WTC11 (cell line): ENCODE measurements at regions not wholly inside any gene's neighbourhood (a gene's known extent, or its start where the extent isn't known, plus 50 kb on each side); places are given as distances from the start of the nearest gene placed in this dataset.

Experiments used
- ATAC-seq: fragments of 200-7000 bp; cut with Tn5 transposase; 2 replicates; pipeline ENCODE4 v1.10.0; 2021; ENCODE audit warnings: mild to moderate bottlenecking, moderate library complexity
- CTCF ChIA-PET: fragments of 300-600 bp; sonication (Branson Sonifier 250); formaldehyde crosslinking; loops from one replicate; lab custom pipeline; 2021; ENCODE audit warnings: antibody characterized with exemption; lab: Charles Lee
- POLR2A ChIA-PET: fragments of 350-600 bp; sonication (Branson Sonifier 250); formaldehyde crosslinking; loops from one replicate; lab custom pipeline; 2021; ENCODE audit warnings: antibody characterized with exemption; lab: Charles Lee
- DNase-seq: peaks from one replicate; pipeline ENCODE4 v3.0.0; 2021; ENCODE audit warnings: low spot score
- H3K27ac Mint-ChIP-seq: 2 replicates; pipeline ENCODE4 v1.8.0; 2021; ENCODE audit warnings: mixed read lengths
- H3K27me3 Mint-ChIP-seq: 2 replicates; pipeline ENCODE4 v1.8.0; 2021; ENCODE audit warnings: low read depth, mild to moderate bottlenecking, moderate library complexity, mixed read lengths
- H3K36me3 Mint-ChIP-seq: 2 replicates; pipeline ENCODE4 v1.8.0; 2021; ENCODE audit warnings: mixed read lengths
- H3K4me1 Mint-ChIP-seq: 2 replicates; pipeline ENCODE4 v1.8.0; 2022; ENCODE audit warnings: mixed read lengths
- H3K4me3 Mint-ChIP-seq: 2 replicates; pipeline ENCODE4 v1.8.0; 2021; ENCODE audit warnings: mild to moderate bottlenecking, moderate library complexity, mixed read lengths
- H3K9me3 Mint-ChIP-seq: 2 replicates; pipeline ENCODE4 v1.8.0; 2021; ENCODE audit warnings: mixed read lengths
- CREB1 ChIP-seq: sonication (generic); formaldehyde crosslinking; IDR thresholded peaks from 2 replicates; pipeline ENCODE4 v1.8.0; 2023; ENCODE audit warnings: mild to moderate bottlenecking, missing genetic modification reagents
- E2F5 ChIP-seq: sonication (generic); formaldehyde crosslinking; IDR thresholded peaks from 2 replicates; pipeline ENCODE4 v1.8.1; 2022; ENCODE audit warnings: mild to moderate bottlenecking, moderate library complexity, missing genetic modification reagents
- ELF4 ChIP-seq: sonication (generic); formaldehyde crosslinking; IDR thresholded peaks from 2 replicates; pipeline ENCODE4 v1.8.1; 2022; ENCODE audit warnings: low read depth, mild to moderate bottlenecking, moderate library complexity, missing genetic modification reagents
- FOXJ3 ChIP-seq: sonication (generic); formaldehyde crosslinking; IDR thresholded peaks from 2 replicates; pipeline ENCODE4 v1.9.0; 2021; ENCODE audit warnings: missing genetic modification reagents, mild to moderate bottlenecking, borderline replicate concordance
- FOXK1 ChIP-seq: sonication (generic); formaldehyde crosslinking; IDR thresholded peaks from 2 replicates; pipeline ENCODE4 v1.8.0; 2022; ENCODE audit warnings: mild to moderate bottlenecking, moderate library complexity, missing genetic modification reagents
- FOXP1 ChIP-seq: sonication (generic); formaldehyde crosslinking; IDR thresholded peaks from 2 replicates; pipeline ENCODE4 v1.8.0; 2022; ENCODE audit warnings: missing genetic modification reagents, mild to moderate bottlenecking, moderate library complexity, borderline replicate concordance
- RELA ChIP-seq: sonication (generic); formaldehyde crosslinking; IDR thresholded peaks from 2 replicates; pipeline ENCODE4 v1.8.1; 2022; ENCODE audit warnings: missing genetic modification reagents, mild to moderate bottlenecking, borderline replicate concordance
- RORB ChIP-seq: fragments of 250-450 bp; sonication (Bioruptor Pico); IDR thresholded peaks from 2 replicates; pipeline ENCODE4 v1.9.0; 2021; ENCODE audit warnings: mild to moderate bottlenecking
- SMAD3 ChIP-seq: sonication (generic); formaldehyde crosslinking; IDR thresholded peaks from 2 replicates; pipeline ENCODE4 v1.8.0; 2022; ENCODE audit warnings: missing genetic modification reagents, mild to moderate bottlenecking, borderline replicate concordance
- TEAD1 ChIP-seq: sonication (generic); formaldehyde crosslinking; IDR thresholded peaks from 2 replicates; pipeline ENCODE4 v1.8.0; 2022; ENCODE audit warnings: mild to moderate bottlenecking, missing genetic modification reagents
- ZNF232 ChIP-seq: sonication (generic); formaldehyde crosslinking; IDR thresholded peaks from 2 replicates; pipeline ENCODE4 v1.8.0; 2022; ENCODE audit warnings: mild to moderate bottlenecking, missing genetic modification reagents
- ZNF317 ChIP-seq: sonication (generic); formaldehyde crosslinking; IDR thresholded peaks from 2 replicates; pipeline ENCODE4 v1.8.1; 2023; ENCODE audit warnings: low read depth, mild to moderate bottlenecking, moderate library complexity, missing genetic modification reagents, borderline replicate concordance
- ZNF671 ChIP-seq: fragments of 250-450 bp; sonication (Bioruptor Pico); IDR thresholded peaks from 2 replicates; pipeline ENCODE4 v1.8.0; 2021; ENCODE audit warnings: mild to moderate bottlenecking
- TF ChIP-seq, protein P1 (sequence below): sonication (generic); formaldehyde crosslinking; IDR thresholded peaks from 2 replicates; pipeline ENCODE4 v1.8.1; 2022; ENCODE audit warnings: mild to moderate bottlenecking, missing genetic modification reagents, moderate library complexity, borderline replicate concordance
- TF ChIP-seq, protein P2 (sequence below): fragments of 250-450 bp; sonication (Bioruptor Pico); IDR thresholded peaks from 2 replicates; pipeline ENCODE4 v1.9.0; 2021; ENCODE audit warnings: mild to moderate bottlenecking

GRCh38 chr14:61602733-61603077 is 92.6 kb upstream of the HIF1A start (continued):
- TF ChIP-seq, protein P1, sequence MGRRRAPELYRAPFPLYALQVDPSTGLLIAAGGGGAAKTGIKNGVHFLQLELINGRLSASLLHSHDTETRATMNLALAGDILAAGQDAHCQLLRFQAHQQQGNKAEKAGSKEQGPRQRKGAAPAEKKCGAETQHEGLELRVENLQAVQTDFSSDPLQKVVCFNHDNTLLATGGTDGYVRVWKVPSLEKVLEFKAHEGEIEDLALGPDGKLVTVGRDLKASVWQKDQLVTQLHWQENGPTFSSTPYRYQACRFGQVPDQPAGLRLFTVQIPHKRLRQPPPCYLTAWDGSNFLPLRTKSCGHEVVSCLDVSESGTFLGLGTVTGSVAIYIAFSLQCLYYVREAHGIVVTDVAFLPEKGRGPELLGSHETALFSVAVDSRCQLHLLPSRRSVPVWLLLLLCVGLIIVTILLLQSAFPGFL (CRISPR knock-in tag) = no peak

DNA sequence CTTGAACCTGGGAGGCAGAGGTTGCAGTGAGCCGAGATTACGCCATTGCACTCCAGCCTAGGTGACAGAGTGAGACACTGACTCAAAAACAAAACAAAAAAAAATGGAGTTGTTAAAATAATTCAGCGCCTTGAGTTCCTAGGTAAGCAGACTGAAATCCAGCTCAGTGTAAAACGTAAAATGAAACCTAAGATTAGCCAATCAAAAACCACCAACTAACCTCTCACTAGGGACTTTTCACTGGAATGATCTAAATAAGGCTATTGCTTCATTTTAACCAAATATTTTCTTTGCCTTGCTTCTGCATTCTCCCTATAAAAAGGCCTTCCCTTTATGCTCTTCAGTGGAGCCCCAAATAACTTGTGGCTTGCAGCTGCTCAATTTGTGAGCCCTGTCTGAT is 91.6 kb upstream of the HIF1A start:
- Mint-ChIP-seq H3K27ac (no peak overlapping the region), H3K4me3 (no peak overlapping the region), H3K36me3 (no peaks in the 10 kb centered on the region), H3K9me3 (no peaks in the 10 kb centered on the region), H3K4me1 (peaks cover 48% of the 10 kb centered on the region), H3K27me3 (no peaks in the 10 kb centered on the region)
- TF ChIP-seq ELF4 (CRISPR knock-in tag) (no peak), FOXK1 (CRISPR knock-in tag) (no peak)
- TF ChIP-seq, protein P2, sequence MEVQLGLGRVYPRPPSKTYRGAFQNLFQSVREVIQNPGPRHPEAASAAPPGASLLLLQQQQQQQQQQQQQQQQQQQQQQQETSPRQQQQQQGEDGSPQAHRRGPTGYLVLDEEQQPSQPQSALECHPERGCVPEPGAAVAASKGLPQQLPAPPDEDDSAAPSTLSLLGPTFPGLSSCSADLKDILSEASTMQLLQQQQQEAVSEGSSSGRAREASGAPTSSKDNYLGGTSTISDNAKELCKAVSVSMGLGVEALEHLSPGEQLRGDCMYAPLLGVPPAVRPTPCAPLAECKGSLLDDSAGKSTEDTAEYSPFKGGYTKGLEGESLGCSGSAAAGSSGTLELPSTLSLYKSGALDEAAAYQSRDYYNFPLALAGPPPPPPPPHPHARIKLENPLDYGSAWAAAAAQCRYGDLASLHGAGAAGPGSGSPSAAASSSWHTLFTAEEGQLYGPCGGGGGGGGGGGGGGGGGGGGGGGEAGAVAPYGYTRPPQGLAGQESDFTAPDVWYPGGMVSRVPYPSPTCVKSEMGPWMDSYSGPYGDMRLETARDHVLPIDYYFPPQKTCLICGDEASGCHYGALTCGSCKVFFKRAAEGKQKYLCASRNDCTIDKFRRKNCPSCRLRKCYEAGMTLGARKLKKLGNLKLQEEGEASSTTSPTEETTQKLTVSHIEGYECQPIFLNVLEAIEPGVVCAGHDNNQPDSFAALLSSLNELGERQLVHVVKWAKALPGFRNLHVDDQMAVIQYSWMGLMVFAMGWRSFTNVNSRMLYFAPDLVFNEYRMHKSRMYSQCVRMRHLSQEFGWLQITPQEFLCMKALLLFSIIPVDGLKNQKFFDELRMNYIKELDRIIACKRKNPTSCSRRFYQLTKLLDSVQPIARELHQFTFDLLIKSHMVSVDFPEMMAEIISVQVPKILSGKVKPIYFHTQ (CRISPR knock-in tag) = no peak
- ChIA-PET POLR2A (no interaction called here), CTCF (no interaction called here)
- no peak for DNase-seq
- no peak for ATAC-seq

DNA sequence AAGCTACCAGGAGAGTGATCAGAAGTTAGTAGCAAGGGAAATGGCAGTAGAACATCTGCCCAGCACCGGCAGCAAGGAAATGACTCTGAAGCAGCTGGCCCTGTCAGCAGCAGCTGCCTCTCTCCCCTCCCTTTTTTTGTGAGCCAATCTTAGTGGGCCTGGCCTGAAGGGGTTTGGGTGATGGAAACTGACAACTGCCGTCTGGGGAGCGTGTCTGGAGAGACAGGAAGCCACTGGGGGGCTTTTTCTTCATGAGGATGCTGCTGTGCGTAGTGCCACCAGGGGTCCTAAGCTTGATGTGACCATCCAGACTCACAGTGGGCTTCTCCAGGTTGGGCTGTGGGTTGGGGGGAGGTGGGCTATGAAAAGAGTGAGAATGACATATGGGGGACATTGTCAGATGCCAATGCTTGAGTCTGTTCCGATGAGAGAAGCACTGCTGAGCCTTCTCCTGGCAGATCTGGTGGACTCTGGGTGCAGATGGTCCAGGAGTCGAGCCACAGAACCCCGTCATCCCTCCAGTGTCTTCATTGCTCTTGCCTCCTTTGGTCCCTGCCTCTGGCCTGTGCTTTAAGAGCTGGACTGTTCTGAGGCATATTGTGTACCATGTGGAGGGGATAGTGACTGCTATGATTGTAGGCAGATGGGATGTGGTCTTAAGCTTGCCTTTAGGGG is 87.6 kb upstream of the HIF1A start:
- DNase-seq (no peak), ATAC-seq (peak; percentile 7; the same call in 1 of the 2 replicates)
- H3K4me3 Mint-ChIP-seq = no peak overlapping the region
- no peaks in the 10 kb centered on the region for H3K36me3 Mint-ChIP-seq
- POLR2A ChIA-PET = no interaction called here
- H3K27me3 Mint-ChIP-seq = no peaks in the 10 kb centered on the region
- CTCF ChIA-PET = interaction anchor here (0.6 to 2.3 kb wide), 4 partner anchors 16 to 138 kb away, joined by 3 to 6 read pairs (median 4); no protein-coding TSS in a partner anchor
- no peak overlapping the region for H3K27ac Mint-ChIP-seq
- peaks cover 58% of the 10 kb centered on the region for H3K4me1 Mint-ChIP-seq
- TF ChIP-seq FOXJ3 (CRISPR knock-in tag) (no peak), ZNF232 (no peak), ZNF671 (CRISPR knock-in tag) (no peak), RORB (CRISPR knock-in tag) (no peak), E2F5 (no peak), FOXP1 (no peak), RELA (no peak), TEAD1 (CRISPR knock-in tag) (no peak), SMAD3 (CRISPR knock-in tag) (no peak), CREB1 (no peak)
- H3K9me3 Mint-ChIP-seq = no peaks in the 10 kb centered on the region

DNA sequence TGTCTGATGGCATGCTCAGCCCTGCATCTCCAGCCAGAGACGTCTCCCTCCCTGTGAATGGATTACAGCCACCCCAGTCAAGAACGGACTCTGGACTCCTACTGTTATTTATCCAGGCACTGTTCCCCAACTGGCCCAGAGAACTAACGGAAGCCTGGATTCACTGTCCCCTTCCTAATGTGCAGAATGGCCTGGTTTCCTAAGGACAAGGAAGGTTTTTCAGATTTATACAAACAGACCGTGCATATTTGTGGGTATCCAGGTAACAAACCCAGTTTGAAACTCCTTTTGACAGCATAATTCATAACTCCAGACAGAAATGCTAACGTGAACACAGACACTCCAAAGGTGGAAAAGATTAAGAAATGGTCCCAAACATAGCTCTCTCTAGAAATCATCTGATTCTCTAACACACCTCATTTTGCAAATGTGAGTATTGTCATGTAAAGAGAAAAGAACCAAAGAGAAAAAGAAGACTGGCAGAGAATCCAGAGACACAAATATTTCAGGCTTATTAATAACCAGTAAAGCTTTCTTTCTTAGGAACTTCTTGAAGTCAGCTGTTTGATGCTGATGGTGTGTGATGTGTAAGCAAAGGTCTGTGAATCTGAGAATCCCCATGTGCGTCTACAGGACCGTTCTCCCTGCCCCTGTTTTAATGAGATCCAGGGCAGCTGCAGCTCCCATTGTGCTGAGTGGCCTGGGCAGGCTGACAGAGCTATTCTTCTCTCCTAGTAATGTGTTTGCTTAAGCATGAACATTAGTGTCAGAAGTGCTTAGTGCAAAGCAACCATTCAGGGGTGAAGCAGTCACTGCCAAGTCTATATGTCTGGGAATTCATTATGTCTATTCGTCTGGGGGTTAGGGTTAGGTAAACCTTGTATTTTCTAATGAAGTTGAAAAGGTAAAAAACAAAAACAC is 86.8 kb upstream of the HIF1A start:
- no peaks in the 10 kb centered on the region for H3K27me3 Mint-ChIP-seq
- H3K4me1 Mint-ChIP-seq = peaks cover 56% of the 10 kb centered on the region
- peak overlapping the region; percentile 67; the same call in 1 of the 2 replicates for H3K27ac Mint-ChIP-seq
- TF ChIP-seq ZNF671 (CRISPR knock-in tag) = no peak
- TF ChIP-seq ZNF317 = peak; percentile 62; the same call in 1 of the 2 replicates
- H3K9me3 Mint-ChIP-seq = no peaks in the 10 kb centered on the region
- ChIA-PET CTCF (interaction anchor here (1.0 to 2.3 kb wide), 8 partner anchors 15 to 138 kb away, joined by 3 to 6 read pairs (median 4); partner anchors contain the start of gene HIF1A), POLR2A (no interaction called here)
- H3K4me3 Mint-ChIP-seq = no peak overlapping the region
- DNase-seq (no peak), ATAC-seq (peak; percentile 22)
- no peaks in the 10 kb centered on the region for H3K36me3 Mint-ChIP-seq
